GM12878 (cell line): ENCODE measurements at regions not wholly inside any gene's neighbourhood (a gene's known extent, or its start where the extent isn't known, plus 50 kb on each side); places are given as distances from the start of the nearest gene placed in this dataset.

Experiments used
- MXI1 ChIP-seq: fragments of 150-350 bp; IDR thresholded peaks from 2 replicates; pipeline ENCODE4 v1.6.1; 2011; ENCODE audit warnings: low read depth, mild to moderate bottlenecking, inconsistent platforms, low read length, improper control_type of control experiment
- POLR2A ChIP-seq: IDR thresholded peaks from 2 replicates; pipeline ENCODE4 v1.6.1; 2011; ENCODE audit warnings: low read depth, mild to moderate bottlenecking, low read length
- POLR2AphosphoS5 ChIP-seq: IDR thresholded peaks from 2 replicates; pipeline ENCODE4 v1.6.1; 2011; ENCODE audit warnings: mild to moderate bottlenecking, low read length, inconsistent platforms
- REST ChIP-seq: IDR thresholded peaks from 2 replicates; pipeline ENCODE4 v1.6.1; 2012; ENCODE audit warnings: mild to moderate bottlenecking, low read depth, low read length
- USF2 ChIP-seq: IDR thresholded peaks from 2 replicates; pipeline ENCODE4 v1.6.1; 2011; ENCODE audit warnings: low read depth, low read length, improper control_type of control experiment, borderline replicate concordance

GRCh38 chr5:13212886-13213285 lies 731.6 kb downstream of the DNAH5 start:
- no peak for TF ChIP-seq POLR2AphosphoS5
- no peak for TF ChIP-seq REST
- TF ChIP-seq MXI1 = no peak
- no peak for TF ChIP-seq POLR2A
- no peak for TF ChIP-seq USF2
